ENCODE measurements at regions not wholly inside any gene's neighbourhood (a gene's known extent, or its start where the extent isn't known, plus 50 kb on each side); places are given as distances from the start of the nearest gene placed in this dataset.

DNA sequence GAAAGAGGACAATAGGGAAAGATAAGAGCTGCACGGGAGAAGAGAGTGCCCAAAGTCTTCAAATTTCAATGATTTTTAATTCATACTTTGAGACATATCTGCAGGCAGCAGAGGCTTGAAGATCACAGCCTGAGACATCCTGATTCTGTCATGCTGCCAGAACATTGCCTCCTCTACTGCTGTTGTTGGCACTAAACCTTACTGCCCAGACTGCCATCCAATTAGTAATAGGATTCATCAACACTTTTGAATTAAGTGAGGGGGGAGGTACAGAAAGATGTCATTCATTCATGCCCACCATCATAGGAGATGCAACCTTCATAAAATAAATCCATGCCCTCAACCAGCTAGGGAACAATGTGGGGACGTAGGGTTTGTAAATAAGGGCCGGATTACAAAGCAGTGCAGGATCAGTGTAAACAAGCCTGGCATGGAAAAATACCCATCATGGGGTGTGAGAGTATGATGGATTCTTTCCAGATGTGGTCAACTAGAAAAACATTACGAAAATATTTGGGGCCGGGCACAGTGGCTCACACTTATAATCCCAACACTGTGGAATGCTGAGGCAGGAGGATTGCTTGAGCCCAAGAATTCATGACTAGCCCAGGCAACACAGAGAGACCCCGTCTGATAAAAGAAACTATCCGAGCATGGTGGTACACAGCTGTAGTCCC lies 122.1 kb upstream of the DAPK1 start:
- Histone ChIP-seq H3K9ac (ENCODE audit: extremely low read depth, insufficient read length, low read length) (no peak overlapping the region), H2BK20ac (ENCODE audit: low read depth, low read length, poor library complexity, severe bottlenecking) (no peak overlapping the region), H3K4me1 (ENCODE audit: insufficient read depth, low read length) (peaks cover 5% of the 10 kb centered on the region), H2AK5ac (ENCODE audit: insufficient read length, low read length) (no peak overlapping the region), H3K56ac (ENCODE audit: insufficient read length, low read depth, low read length) (no peak overlapping the region), H3K79me2 (ENCODE audit: insufficient read depth, low read length) (no peaks in the 10 kb centered on the region), H3K4ac (ENCODE audit: low read depth, low read length) (no peak overlapping the region), H2BK120ac (ENCODE audit: low read depth, low read length, poor library complexity, severe bottlenecking) (no peak overlapping the region), H3K23ac (ENCODE audit: insufficient read length, low read depth, low read length) (no peak overlapping the region), H3T11ph (ENCODE audit: low read length) (no peak overlapping the region), H2BK15ac (ENCODE audit: low read depth, low read length) (no peak overlapping the region), H3K27ac (ENCODE audit: insufficient read length, low read depth, low read length) (no peak overlapping the region), H4K5ac (ENCODE audit: insufficient read length, low read depth, low read length) (no peak overlapping the region), H3K27me3 (ENCODE audit: insufficient read depth, low read length) (no peaks in the 10 kb centered on the region), H3K4me2 (ENCODE audit: insufficient read depth, insufficient read length, low read length) (no peak overlapping the region), H3K23me2 (ENCODE audit: insufficient read length, low read depth, low read length, poor library complexity, severe bottlenecking) (no peaks in the 10 kb centered on the region), H4K91ac (ENCODE audit: insufficient read length, low read depth, low read length) (no peak overlapping the region), H3K9me3 (ENCODE audit: control insufficient read depth, low read depth, low read length) (no peaks in the 10 kb centered on the region), H4K20me1 (ENCODE audit: control insufficient read depth, insufficient read depth, insufficient read length) (no peaks in the 10 kb centered on the region), H2AFZ (ENCODE audit: low read length) (no peak overlapping the region), H2BK12ac (ENCODE audit: insufficient read length, low read depth, low read length) (no peak overlapping the region), H3K18ac (ENCODE audit: insufficient read length, low read depth, low read length) (no peak overlapping the region), H3K14ac (ENCODE audit: insufficient read depth, low read length) (no peak overlapping the region), H2BK5ac (ENCODE audit: insufficient read length, low read length) (no peak overlapping the region), H3K79me1 (ENCODE audit: insufficient read depth, low read depth, low read length, poor library complexity, severe bottlenecking) (no peaks in the 10 kb centered on the region), H4K8ac (replicated peaks; ENCODE audit: insufficient read length, low read depth, low read length) (no peak overlapping the region)
- peaks cover 32 to 42% of the 10 kb centered on the region in 2 experiments for H3K4me1 Mint-ChIP-seq
- TF ChIP-seq, protein P1, sequence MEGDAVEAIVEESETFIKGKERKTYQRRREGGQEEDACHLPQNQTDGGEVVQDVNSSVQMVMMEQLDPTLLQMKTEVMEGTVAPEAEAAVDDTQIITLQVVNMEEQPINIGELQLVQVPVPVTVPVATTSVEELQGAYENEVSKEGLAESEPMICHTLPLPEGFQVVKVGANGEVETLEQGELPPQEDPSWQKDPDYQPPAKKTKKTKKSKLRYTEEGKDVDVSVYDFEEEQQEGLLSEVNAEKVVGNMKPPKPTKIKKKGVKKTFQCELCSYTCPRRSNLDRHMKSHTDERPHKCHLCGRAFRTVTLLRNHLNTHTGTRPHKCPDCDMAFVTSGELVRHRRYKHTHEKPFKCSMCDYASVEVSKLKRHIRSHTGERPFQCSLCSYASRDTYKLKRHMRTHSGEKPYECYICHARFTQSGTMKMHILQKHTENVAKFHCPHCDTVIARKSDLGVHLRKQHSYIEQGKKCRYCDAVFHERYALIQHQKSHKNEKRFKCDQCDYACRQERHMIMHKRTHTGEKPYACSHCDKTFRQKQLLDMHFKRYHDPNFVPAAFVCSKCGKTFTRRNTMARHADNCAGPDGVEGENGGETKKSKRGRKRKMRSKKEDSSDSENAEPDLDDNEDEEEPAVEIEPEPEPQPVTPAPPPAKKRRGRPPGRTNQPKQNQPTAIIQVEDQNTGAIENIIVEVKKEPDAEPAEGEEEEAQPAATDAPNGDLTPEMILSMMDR (conservative IDR thresholded peaks at IDR 0.05), result no peak
- H3K4me3 Mint-ChIP-seq, result no peak overlapping the region
- DNase-seq, result no peak
- WGBS (ENCODE audit: extremely low coverage, insufficient read length, low lambda C conversion rate), result no CpG with 5 or more reads among the region's 7 CpGs
- H3K27me3 Mint-ChIP-seq (ENCODE audit: low read depth), result no peaks in the 10 kb centered on the region; the same call in 1 of the 2 replicates
- H3K36me3 Mint-ChIP-seq (ENCODE audit: insufficient read depth in 1 of 3, low read depth in 3 of 3), result no peaks in the 10 kb centered on the region
- no peaks in the 10 kb centered on the region for H3K9me3 Mint-ChIP-seq
- H3K27ac Mint-ChIP-seq, result peak overlapping the region in 2 of 3 experiments; percentile 34 to 46; a peak in 2 of 7 replicates
